ENCODE measurements at regions not wholly inside any gene's neighbourhood (a gene's known extent, or its start where the extent isn't known, plus 50 kb on each side); places are given as distances from the start of the nearest gene placed in this dataset.

GRCh38 chr10:52703451-52703850, 69.1 kb downstream of the MBL2 start:
- TF ChIP-seq, protein P1, sequence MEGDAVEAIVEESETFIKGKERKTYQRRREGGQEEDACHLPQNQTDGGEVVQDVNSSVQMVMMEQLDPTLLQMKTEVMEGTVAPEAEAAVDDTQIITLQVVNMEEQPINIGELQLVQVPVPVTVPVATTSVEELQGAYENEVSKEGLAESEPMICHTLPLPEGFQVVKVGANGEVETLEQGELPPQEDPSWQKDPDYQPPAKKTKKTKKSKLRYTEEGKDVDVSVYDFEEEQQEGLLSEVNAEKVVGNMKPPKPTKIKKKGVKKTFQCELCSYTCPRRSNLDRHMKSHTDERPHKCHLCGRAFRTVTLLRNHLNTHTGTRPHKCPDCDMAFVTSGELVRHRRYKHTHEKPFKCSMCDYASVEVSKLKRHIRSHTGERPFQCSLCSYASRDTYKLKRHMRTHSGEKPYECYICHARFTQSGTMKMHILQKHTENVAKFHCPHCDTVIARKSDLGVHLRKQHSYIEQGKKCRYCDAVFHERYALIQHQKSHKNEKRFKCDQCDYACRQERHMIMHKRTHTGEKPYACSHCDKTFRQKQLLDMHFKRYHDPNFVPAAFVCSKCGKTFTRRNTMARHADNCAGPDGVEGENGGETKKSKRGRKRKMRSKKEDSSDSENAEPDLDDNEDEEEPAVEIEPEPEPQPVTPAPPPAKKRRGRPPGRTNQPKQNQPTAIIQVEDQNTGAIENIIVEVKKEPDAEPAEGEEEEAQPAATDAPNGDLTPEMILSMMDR (IDR thresholded peaks at IDR 0.05 in 8 of 11, conservative IDR thresholded peaks at IDR 0.05 in 3 of 11), result no peak
- TF ChIP-seq POLR2A (IDR thresholded peaks at IDR 0.05), result no peak
- no peak for TF ChIP-seq POLR2AphosphoS5 (IDR thresholded peaks at IDR 0.05)
